Endothelial cell (in vitro differentiated cells): ENCODE measurements at regions not wholly inside any gene's neighbourhood (a gene's known extent, or its start where the extent isn't known, plus 50 kb on each side); places are given as distances from the start of the nearest gene placed in this dataset.
"Not testable (repeated sequence)": the region's sequence is repeated elsewhere in the genome, so short reads cannot be mapped to it uniquely, and the experiment has no call there.

Experiments
- DNase-seq: peaks from one replicate; pipeline ENCODE4 v3.0.0; 2021; ENCODE audit warnings: low spot score
- H3K27ac Mint-ChIP-seq: one replicate; pipeline ENCODE4 v1.8.0; 2021; ENCODE audit warnings: mixed read lengths, inconsistent platforms; ENCODE audit not compliant: unreplicated experiment
- H3K27me3 Mint-ChIP-seq: one replicate; pipeline ENCODE4 v1.8.0; 2021; ENCODE audit warnings: mild to moderate bottlenecking, moderate library complexity, mixed read lengths, inconsistent platforms; ENCODE audit not compliant: unreplicated experiment
- H3K36me3 Mint-ChIP-seq: one replicate; pipeline ENCODE4 v1.8.0; 2021; ENCODE audit warnings: mild to moderate bottlenecking, low read depth, mixed read lengths, inconsistent platforms; ENCODE audit not compliant: unreplicated experiment
- H3K4me1 Mint-ChIP-seq: one replicate; pipeline ENCODE4 v1.8.0; 2021; ENCODE audit warnings: mild to moderate bottlenecking, mixed read lengths, inconsistent platforms; ENCODE audit not compliant: unreplicated experiment
- H3K4me3 Mint-ChIP-seq: one replicate; pipeline ENCODE4 v1.8.0; 2021; ENCODE audit warnings: mild to moderate bottlenecking, mixed read lengths, inconsistent platforms; ENCODE audit not compliant: unreplicated experiment
- H3K9me3 Mint-ChIP-seq: one replicate; pipeline ENCODE4 v1.8.0; 2021; ENCODE audit warnings: mixed read lengths, inconsistent platforms; ENCODE audit not compliant: unreplicated experiment
- TF ChIP-seq, protein P1 (sequence below): fragments of 200-600 bp; sonication (generic); IDR thresholded peaks from one replicate; pipeline ENCODE4 v1.5.0; 2021; ENCODE audit warnings: antibody characterized with exemption; ENCODE audit not compliant: unreplicated experiment

DNA sequence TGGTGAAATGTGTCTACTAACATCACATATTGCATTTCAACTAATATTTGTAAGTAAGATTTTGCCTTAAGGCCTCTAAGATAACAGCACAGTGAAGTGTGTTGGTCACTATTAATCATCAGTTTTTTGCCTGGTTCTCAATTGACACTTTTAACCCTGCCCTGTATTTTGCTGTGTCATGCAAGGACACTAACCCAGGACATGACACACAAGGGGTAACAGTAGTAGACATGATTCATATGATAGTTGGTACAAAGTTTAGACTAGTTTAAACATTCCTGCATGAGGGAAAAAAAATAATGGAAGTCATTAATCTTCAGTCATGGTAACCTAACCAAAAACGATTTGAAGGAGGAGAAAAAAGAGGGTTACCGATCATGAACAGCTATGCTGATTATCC lies 207.0 kb downstream of the DEPDC1B start:
- no peaks in the 10 kb centered on the region for H3K36me3 Mint-ChIP-seq
- H3K27ac Mint-ChIP-seq, result no peak overlapping the region
- no peak overlapping the region for H3K4me3 Mint-ChIP-seq
- no peaks in the 10 kb centered on the region for H3K9me3 Mint-ChIP-seq
- peaks cover 5% of the 10 kb centered on the region for H3K4me1 Mint-ChIP-seq
- DNase-seq, result no peak
- H3K27me3 Mint-ChIP-seq, result peaks cover 4% of the 10 kb centered on the region
- TF ChIP-seq, protein P1, sequence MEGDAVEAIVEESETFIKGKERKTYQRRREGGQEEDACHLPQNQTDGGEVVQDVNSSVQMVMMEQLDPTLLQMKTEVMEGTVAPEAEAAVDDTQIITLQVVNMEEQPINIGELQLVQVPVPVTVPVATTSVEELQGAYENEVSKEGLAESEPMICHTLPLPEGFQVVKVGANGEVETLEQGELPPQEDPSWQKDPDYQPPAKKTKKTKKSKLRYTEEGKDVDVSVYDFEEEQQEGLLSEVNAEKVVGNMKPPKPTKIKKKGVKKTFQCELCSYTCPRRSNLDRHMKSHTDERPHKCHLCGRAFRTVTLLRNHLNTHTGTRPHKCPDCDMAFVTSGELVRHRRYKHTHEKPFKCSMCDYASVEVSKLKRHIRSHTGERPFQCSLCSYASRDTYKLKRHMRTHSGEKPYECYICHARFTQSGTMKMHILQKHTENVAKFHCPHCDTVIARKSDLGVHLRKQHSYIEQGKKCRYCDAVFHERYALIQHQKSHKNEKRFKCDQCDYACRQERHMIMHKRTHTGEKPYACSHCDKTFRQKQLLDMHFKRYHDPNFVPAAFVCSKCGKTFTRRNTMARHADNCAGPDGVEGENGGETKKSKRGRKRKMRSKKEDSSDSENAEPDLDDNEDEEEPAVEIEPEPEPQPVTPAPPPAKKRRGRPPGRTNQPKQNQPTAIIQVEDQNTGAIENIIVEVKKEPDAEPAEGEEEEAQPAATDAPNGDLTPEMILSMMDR, result no peak

DNA sequence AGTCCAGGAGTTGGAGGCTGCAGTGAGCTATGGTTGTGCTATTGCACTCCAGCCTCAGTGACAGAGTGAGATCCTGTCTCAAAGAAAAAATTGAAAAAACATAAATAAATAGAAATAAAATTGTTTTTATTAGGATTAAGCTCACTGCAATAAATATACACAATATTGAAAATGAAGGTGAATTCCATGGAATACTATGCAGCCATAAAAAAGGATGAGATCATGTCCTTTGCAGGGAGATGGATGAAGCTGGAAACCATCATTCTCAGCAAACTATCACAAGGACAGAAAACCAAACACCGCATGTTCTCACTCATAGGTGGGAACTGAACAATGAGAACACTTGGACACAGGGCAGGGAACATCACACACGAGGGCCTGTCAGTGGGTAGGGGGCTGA lies 207.6 kb downstream of the DEPDC1B start:
- H3K27ac Mint-ChIP-seq, H3K9me3 Mint-ChIP-seq, H3K4me3 Mint-ChIP-seq, DNase-seq, H3K27me3 Mint-ChIP-seq, H3K4me1 Mint-ChIP-seq, H3K36me3 Mint-ChIP-seq: not testable (repeated sequence)

DNA sequence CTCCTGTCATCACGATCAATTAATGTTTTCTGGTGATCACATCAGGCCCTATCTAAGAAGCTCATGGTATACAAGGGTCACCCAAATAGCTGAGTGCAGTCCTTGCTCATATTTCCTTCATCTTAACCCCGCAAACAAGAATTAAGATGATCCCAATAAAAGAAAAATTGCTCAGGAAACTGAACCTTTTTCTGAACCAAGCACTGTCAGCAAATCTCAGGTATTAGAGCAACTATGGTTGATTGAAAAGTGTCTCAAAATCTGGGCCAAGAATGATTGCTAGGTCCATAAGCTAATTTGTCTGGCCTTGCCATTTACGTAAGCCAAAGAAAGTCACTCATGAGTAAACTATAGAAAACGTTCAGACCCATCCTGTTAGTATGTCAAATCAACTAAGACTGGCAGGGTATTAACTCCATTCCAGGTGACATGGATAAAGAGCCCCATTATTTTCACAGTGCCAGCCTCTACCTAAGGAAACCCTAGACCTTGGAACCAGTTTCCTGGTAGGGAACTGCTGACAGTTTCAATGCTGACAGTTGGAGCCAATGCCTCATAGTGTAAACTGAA lies 209.3 kb downstream of the DEPDC1B start:
- Mint-ChIP-seq H3K27me3 (peaks cover 4% of the 10 kb centered on the region), H3K9me3 (no peaks in the 10 kb centered on the region), H3K27ac (no peak overlapping the region), H3K36me3 (no peaks in the 10 kb centered on the region), H3K4me3 (no peak overlapping the region), H3K4me1 (no peaks in the 10 kb centered on the region)
- TF ChIP-seq, protein P1, result no peak
- DNase-seq, result no peak

DNA sequence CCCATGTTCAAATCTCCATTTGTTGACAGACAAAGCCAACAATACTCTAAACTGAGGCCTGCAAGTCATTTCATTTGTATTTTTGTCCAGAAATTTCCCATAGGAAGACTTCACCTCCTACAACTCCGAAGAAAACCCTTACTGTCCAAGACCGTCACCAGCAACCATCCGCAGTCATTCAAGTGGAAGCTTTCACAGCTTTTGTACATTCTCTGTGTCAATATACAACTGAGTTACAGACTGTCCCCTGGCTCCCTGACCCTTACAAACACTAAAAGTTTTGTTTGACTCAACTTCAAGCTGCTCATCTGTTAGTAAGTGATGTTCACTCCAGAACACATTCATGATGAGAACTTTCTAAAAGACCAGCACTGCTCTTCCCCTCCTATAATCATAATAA lies 210.1 kb downstream of the DEPDC1B start:
- Mint-ChIP-seq H3K27ac (no peak overlapping the region), H3K4me1 (no peaks in the 10 kb centered on the region), H3K4me3 (no peak overlapping the region), H3K9me3 (no peaks in the 10 kb centered on the region), H3K36me3 (no peaks in the 10 kb centered on the region), H3K27me3 (peaks cover 4% of the 10 kb centered on the region)
- TF ChIP-seq, protein P1, result no peak
- no peak for DNase-seq

DNA sequence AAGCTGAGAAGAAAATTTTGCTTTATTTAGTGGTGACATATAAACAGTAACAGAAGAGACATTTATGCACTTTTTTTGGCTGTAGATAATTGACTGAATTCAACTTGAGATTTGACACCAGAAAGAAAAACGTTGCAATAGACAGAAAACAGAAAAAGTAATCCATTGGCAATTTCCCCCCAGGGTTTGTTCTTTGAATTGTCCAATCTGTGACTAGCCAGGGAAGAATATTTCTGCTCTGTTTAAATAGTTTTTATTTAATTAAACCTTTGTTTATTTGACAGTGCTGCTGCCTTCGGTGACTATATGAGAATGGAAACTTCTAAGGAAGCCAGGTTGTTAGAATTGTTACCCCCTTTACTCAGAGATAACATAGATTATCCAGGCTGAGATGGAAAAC lies 210.6 kb downstream of the DEPDC1B start:
- Mint-ChIP-seq H3K27ac (no peak overlapping the region), H3K4me3 (no peak overlapping the region), H3K4me1 (no peaks in the 10 kb centered on the region), H3K27me3 (peaks cover 4% of the 10 kb centered on the region), H3K36me3 (no peaks in the 10 kb centered on the region), H3K9me3 (no peaks in the 10 kb centered on the region)
- TF ChIP-seq, protein P1, result no peak
- DNase-seq, result no peak
